Astrocyte (in vitro differentiated cells and primary cell): ENCODE measurements at regions not wholly inside any gene's neighbourhood (a gene's known extent, or its start where the extent isn't known, plus 50 kb on each side); places are given as distances from the start of the nearest gene placed in this dataset.

ENCODE experiments used
- EZH2 ChIP-seq: IDR thresholded peaks from 2 replicates; pipeline ENCODE4 v1.6.1; 2012; ENCODE audit warnings: mild to moderate bottlenecking, low read length, inconsistent platforms; ENCODE audit not compliant: insufficient read depth
- TF ChIP-seq, protein P1 (sequence below): IDR thresholded peaks from 2 replicates; pipeline ENCODE4 v1.5.1; 2011; ENCODE audit warnings: low read depth, mild to moderate bottlenecking, inconsistent platforms, low read length, moderate library complexity; ENCODE audit not compliant: insufficient read depth

DNA sequence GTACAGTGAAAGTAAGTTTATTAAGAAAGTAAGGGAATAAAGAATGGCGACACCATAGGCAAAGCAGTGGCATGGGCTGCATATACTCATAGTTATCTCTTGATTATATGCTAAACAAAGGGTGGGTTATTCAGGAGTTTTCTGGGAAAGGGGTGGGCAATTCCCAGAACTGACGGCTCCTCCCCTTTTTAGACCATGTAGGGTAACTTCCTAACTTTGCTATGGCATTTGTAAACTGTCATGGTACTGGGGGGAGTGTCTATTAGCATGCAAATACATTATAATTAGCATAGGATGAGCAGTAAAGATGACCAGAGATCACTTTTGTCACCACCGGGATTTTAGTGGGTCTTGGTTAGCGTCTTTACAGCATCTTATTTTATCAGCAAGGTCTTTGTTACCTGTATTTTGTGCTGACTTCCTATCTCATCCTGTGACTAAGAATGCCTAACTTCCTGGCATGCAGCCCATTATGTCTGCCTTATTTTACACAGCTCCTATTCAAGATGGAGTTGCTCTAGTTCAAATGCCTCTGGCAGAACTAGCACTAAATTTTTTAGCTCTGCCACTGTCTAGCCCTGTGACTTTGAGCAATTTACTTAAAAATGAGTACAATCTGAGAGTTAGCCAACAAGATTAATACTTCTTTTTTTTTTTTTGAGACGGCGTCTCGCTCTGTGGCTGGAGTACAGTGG, 110.3 kb upstream of the PALMD start:
- TF ChIP-seq, protein P1, sequence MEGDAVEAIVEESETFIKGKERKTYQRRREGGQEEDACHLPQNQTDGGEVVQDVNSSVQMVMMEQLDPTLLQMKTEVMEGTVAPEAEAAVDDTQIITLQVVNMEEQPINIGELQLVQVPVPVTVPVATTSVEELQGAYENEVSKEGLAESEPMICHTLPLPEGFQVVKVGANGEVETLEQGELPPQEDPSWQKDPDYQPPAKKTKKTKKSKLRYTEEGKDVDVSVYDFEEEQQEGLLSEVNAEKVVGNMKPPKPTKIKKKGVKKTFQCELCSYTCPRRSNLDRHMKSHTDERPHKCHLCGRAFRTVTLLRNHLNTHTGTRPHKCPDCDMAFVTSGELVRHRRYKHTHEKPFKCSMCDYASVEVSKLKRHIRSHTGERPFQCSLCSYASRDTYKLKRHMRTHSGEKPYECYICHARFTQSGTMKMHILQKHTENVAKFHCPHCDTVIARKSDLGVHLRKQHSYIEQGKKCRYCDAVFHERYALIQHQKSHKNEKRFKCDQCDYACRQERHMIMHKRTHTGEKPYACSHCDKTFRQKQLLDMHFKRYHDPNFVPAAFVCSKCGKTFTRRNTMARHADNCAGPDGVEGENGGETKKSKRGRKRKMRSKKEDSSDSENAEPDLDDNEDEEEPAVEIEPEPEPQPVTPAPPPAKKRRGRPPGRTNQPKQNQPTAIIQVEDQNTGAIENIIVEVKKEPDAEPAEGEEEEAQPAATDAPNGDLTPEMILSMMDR: no peak
- no peak for TF ChIP-seq EZH2
